HL-60 (cell line): ENCODE measurements at regions not wholly inside any gene's neighbourhood (a gene's known extent, or its start where the extent isn't known, plus 50 kb on each side); places are given as distances from the start of the nearest gene placed in this dataset.

Experiments used
- DNase-seq, 2 experiments: peaks; one replicate each; pipeline ENCODE4 v3.0.0-alpha.2; 2010 to 2020; ENCODE audit warnings: low read depth in 1 of 2, low spot score in 1 of 2
- H3K27ac ChIP-seq: fragments of 250-450 bp; sonication (Bioruptor Pico); replicated peaks from 2 replicates; pipeline ENCODE4 v1.5.1; 2020; ENCODE audit warnings: mild to moderate bottlenecking, moderate library complexity
- H3K27me3 ChIP-seq: fragments of 250-450 bp; sonication (Bioruptor Pico); 2 replicates; pipeline ENCODE4 v1.5.1; 2021; ENCODE audit warnings: mild to moderate bottlenecking, moderate library complexity; ENCODE audit not compliant: insufficient read depth, poor library complexity, severe bottlenecking
- H3K4me3 ChIP-seq: replicated peaks from 2 replicates; pipeline ENCODE4 v1.5.1; 2011; ENCODE audit warnings: mild to moderate bottlenecking, control low read depth, low read length; ENCODE audit not compliant: insufficient read depth
- GABPA ChIP-seq: IDR thresholded peaks from 2 replicates; pipeline ENCODE4 v1.6.1; 2012; ENCODE audit warnings: low read depth
- POLR2AphosphoS5 ChIP-seq: IDR thresholded peaks from 2 replicates; pipeline ENCODE4 v1.6.1; 2012; ENCODE audit warnings: low read depth
- SPI1 ChIP-seq: IDR thresholded peaks from 2 replicates; pipeline ENCODE4 v1.6.1; 2012; ENCODE audit warnings: low read depth, mild to moderate bottlenecking, borderline replicate concordance
- TF ChIP-seq, protein P1 (sequence below): IDR thresholded peaks from one replicate; pipeline ENCODE4 v1.5.1; 2011; ENCODE audit warnings: low read length, control low read depth, inconsistent platforms; ENCODE audit not compliant: insufficient read depth
- TF ChIP-seq, protein P2 (sequence below): IDR thresholded peaks from 2 replicates; pipeline ENCODE4 v1.6.1; 2012; ENCODE audit warnings: low read depth; ENCODE audit not compliant: insufficient replicate concordance

DNA sequence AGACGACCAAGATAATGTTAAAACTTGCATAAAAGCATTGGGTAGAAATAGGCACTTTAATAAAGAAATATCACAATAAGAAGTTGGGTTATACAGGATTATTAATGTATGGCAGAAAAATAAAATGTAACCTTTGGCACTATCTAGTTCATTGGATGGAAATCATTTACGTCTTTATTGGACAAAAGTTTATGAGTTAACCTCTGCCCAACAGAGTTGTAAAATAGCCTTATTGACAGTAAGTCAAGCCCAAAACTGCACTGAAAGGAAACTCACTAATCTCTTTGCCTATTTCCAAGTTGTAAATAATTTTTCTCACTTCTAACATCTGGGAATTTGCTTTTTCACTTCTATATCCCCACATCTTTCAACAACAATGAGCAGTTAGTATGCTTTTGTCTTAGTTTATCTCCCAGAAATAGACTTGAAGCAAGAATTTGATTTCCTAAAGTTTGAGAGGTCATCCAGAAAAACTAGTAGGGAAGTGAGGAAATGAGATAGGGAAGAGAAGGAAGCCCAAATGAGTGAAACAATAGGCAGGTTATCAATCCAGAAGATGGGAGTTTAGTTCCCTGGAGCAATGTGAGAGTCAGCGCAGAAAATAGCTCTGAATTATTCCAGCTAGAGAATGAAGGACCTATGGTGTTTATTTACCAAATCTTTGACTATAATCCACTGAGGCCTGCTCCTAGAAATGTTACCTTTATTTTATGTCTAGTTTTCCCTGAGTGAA lies 434.8 kb downstream of the CCER1 start:
- Histone ChIP-seq H3K4me3 (no peak overlapping the region), H3K27ac (no peak overlapping the region), H3K27me3 (no peaks in the 10 kb centered on the region)
- no peak for DNase-seq
- no peak for TF ChIP-seq POLR2AphosphoS5
- TF ChIP-seq, protein P1, sequence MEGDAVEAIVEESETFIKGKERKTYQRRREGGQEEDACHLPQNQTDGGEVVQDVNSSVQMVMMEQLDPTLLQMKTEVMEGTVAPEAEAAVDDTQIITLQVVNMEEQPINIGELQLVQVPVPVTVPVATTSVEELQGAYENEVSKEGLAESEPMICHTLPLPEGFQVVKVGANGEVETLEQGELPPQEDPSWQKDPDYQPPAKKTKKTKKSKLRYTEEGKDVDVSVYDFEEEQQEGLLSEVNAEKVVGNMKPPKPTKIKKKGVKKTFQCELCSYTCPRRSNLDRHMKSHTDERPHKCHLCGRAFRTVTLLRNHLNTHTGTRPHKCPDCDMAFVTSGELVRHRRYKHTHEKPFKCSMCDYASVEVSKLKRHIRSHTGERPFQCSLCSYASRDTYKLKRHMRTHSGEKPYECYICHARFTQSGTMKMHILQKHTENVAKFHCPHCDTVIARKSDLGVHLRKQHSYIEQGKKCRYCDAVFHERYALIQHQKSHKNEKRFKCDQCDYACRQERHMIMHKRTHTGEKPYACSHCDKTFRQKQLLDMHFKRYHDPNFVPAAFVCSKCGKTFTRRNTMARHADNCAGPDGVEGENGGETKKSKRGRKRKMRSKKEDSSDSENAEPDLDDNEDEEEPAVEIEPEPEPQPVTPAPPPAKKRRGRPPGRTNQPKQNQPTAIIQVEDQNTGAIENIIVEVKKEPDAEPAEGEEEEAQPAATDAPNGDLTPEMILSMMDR: no peak
- TF ChIP-seq SPI1: no peak
- TF ChIP-seq, protein P2, sequence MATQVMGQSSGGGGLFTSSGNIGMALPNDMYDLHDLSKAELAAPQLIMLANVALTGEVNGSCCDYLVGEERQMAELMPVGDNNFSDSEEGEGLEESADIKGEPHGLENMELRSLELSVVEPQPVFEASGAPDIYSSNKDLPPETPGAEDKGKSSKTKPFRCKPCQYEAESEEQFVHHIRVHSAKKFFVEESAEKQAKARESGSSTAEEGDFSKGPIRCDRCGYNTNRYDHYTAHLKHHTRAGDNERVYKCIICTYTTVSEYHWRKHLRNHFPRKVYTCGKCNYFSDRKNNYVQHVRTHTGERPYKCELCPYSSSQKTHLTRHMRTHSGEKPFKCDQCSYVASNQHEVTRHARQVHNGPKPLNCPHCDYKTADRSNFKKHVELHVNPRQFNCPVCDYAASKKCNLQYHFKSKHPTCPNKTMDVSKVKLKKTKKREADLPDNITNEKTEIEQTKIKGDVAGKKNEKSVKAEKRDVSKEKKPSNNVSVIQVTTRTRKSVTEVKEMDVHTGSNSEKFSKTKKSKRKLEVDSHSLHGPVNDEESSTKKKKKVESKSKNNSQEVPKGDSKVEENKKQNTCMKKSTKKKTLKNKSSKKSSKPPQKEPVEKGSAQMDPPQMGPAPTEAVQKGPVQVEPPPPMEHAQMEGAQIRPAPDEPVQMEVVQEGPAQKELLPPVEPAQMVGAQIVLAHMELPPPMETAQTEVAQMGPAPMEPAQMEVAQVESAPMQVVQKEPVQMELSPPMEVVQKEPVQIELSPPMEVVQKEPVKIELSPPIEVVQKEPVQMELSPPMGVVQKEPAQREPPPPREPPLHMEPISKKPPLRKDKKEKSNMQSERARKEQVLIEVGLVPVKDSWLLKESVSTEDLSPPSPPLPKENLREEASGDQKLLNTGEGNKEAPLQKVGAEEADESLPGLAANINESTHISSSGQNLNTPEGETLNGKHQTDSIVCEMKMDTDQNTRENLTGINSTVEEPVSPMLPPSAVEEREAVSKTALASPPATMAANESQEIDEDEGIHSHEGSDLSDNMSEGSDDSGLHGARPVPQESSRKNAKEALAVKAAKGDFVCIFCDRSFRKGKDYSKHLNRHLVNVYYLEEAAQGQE: no peak
- no peak for TF ChIP-seq GABPA

DNA sequence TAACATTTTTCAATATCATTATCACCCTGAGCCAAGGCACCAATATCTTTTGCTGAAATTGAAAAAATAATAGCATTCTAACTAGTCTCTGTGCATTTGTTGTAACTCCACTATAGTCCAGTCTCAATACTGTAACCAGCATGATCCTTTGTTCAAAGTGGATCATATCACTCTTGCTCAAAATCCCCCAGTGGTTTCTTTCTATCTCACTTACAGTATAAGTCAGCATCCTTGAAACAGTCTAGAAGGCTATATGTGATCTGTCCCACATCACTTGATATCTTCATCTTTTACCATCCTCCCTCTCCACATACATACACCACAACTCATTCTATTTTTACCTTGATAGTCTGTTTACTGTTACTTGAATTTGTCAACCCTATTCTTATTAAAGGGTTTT lies 435.7 kb downstream of the CCER1 start:
- no peak for DNase-seq
- Histone ChIP-seq H3K27me3 (no peaks in the 10 kb centered on the region), H3K4me3 (no peak overlapping the region), H3K27ac (no peak overlapping the region)
- TF ChIP-seq, protein P2: no peak
- TF ChIP-seq SPI1 (no peak), GABPA (no peak), POLR2AphosphoS5 (no peak)
- TF ChIP-seq, protein P1: no peak

DNA sequence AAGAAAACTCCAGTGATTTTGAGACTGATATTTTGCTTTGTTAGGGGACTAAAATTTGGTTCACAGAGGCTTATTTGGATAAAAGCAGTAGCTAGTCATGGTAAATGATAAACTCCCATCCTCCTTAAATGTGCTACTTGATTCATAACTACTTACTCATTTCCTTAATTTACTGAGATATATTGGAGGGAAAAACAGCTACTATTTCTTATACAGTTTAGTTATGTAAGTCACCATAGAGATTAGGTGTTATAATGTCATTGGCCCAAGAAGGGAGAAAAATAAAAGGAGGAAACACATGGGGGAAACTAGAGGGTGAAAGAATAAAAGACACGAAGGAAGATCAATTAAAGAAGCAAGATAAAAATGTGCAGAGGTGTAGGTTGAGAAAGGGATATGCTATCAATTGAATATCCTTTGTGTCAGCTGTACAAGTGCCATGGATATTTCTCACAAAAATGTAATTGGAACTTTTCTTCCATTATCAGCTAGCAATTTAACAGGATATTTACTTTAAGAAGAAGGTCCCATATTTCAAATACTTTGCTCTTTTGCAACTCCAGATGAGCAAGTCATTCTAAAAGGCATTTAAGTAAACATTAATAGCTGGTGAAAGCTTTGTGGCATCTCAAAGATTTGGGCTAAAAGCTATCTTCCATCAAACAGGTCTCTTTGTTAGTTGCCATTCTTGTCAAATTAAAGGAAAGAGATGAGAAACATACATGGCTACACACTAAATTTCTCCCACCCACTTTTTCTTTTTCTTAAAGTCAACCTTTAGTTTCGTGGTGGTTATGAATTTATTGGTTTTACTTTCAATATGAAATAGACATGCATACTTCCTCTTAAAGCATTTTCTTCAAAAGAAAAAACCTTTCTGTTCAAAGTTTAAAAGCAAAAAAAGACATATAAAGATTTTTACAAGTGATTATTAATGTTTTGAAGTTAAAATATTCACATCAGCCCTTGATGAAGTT lies 439.5 kb downstream of the CCER1 start:
- no peak for DNase-seq
- no peaks in the 10 kb centered on the region for H3K27me3 ChIP-seq
- TF ChIP-seq POLR2AphosphoS5 (no peak), SPI1 (no peak), GABPA (no peak)
- TF ChIP-seq, protein P1: no peak
- TF ChIP-seq, protein P2: no peak
- no peak overlapping the region for H3K4me3 ChIP-seq
- no peak overlapping the region for H3K27ac ChIP-seq
